Esophagus muscularis mucosa (tissue), 3 donors: ENCODE measurements at regions not wholly inside any gene's neighbourhood (a gene's known extent, or its start where the extent isn't known, plus 50 kb on each side); places are given as distances from the start of the nearest gene placed in this dataset.

Experiments used
- CTCF ChIP-seq, 3 experiments: fragments of 200-600 bp in 2 of 3; fragments of 450-650 bp in 1 of 3; sonication (generic) in 2 of 3; IDR thresholded peaks; one replicate each; pipeline ENCODE4 v1.5.1; 2017 to 2019; ENCODE audit warnings: antibody characterized with exemption in 3 of 3, mild to moderate bottlenecking in 2 of 3, moderate library complexity in 1 of 3
- POLR2A ChIP-seq: fragments of 450-650 bp; IDR thresholded peaks from one replicate; pipeline ENCODE4 v1.6.1; 2017; ENCODE audit warnings: antibody characterized with exemption, moderate library complexity, mild to moderate bottlenecking, low read depth

- TF ChIP-seq CTCF (IDR thresholded peaks at IDR 0.05) (no peak), POLR2A (no peak)
Observed at GRCh38 chr13:85441975-85442374, 357.2 kb downstream of the SLITRK6 start.
